ENCODE measurements at regions not wholly inside any gene's neighbourhood (a gene's known extent, or its start where the extent isn't known, plus 50 kb on each side); places are given as distances from the start of the nearest gene placed in this dataset.
"Not testable (repeated sequence)": the region's sequence is repeated elsewhere in the genome, so short reads cannot be mapped to it uniquely, and the experiment has no call there.

DNA sequence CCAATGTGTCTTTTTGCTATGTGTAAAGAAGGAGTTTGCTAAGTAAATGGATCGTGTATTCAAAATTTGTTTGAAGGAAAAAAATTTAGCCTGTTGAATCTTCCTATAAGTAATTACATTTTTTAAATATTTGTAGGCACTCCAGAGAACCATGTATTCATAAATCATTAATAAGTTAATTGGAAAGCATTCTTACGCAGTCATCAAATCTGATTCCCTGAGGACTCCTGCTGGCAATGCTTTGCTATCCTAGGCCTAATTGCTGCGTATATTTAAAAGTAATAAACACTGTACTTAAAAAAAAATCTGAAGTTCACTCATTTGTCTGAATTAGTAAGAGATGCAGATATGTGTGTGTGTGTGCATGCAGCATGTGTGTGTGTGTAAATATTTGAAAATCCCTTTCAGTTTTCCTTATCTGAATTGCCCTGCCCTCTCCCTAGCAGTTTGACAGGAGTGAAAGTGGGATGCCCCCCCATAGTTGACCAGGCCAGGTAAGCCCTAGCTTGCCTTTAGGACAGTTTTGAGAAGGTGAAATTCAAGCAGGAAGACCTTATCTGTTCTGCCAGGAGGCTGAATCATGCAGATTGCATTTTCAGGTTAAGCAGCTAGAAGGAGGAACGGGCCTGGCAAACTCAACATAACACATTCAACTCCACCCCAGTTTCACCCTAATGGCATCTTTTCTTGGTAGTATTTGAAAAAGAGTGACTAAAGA lies 81.2 kb upstream of the DNAH5 start:
- no peak overlapping the region for H3K27ac ChIP-seq (ENCODE audit: low read depth, low read length)
- no peak overlapping the region for H3K4me3 ChIP-seq (ENCODE audit: insufficient read depth, low read length)
- H3K27me3 ChIP-seq (ENCODE audit: insufficient read depth, low read length) = no peaks in the 10 kb centered on the region
- no peaks in the 10 kb centered on the region for H3K9me3 ChIP-seq (ENCODE audit: low read depth, low read length)
- H2AFZ ChIP-seq (ENCODE audit: low read length) = no peak overlapping the region
- H3K36me3 ChIP-seq (ENCODE audit: insufficient read depth, low read length) = no peaks in the 10 kb centered on the region
- H3K79me2 ChIP-seq (ENCODE audit: insufficient read depth, low read length) = no peaks in the 10 kb centered on the region
- no peaks in the 10 kb centered on the region for H3K4me1 ChIP-seq (ENCODE audit: insufficient read depth, low read length)
- H4K20me1 ChIP-seq (ENCODE audit: insufficient read depth, low read length) = no peaks in the 10 kb centered on the region
- TF ChIP-seq, protein P1, sequence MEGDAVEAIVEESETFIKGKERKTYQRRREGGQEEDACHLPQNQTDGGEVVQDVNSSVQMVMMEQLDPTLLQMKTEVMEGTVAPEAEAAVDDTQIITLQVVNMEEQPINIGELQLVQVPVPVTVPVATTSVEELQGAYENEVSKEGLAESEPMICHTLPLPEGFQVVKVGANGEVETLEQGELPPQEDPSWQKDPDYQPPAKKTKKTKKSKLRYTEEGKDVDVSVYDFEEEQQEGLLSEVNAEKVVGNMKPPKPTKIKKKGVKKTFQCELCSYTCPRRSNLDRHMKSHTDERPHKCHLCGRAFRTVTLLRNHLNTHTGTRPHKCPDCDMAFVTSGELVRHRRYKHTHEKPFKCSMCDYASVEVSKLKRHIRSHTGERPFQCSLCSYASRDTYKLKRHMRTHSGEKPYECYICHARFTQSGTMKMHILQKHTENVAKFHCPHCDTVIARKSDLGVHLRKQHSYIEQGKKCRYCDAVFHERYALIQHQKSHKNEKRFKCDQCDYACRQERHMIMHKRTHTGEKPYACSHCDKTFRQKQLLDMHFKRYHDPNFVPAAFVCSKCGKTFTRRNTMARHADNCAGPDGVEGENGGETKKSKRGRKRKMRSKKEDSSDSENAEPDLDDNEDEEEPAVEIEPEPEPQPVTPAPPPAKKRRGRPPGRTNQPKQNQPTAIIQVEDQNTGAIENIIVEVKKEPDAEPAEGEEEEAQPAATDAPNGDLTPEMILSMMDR (IDR thresholded peaks at IDR 0.05; ENCODE audit: extremely low read depth, low read depth, low read length) = no peak
- no peak overlapping the region for H3K4me2 ChIP-seq (ENCODE audit: insufficient read depth, low read length)
- DNase-seq (ENCODE audit: insufficient read length, low spot score, missing footprints) = no peak

DNA sequence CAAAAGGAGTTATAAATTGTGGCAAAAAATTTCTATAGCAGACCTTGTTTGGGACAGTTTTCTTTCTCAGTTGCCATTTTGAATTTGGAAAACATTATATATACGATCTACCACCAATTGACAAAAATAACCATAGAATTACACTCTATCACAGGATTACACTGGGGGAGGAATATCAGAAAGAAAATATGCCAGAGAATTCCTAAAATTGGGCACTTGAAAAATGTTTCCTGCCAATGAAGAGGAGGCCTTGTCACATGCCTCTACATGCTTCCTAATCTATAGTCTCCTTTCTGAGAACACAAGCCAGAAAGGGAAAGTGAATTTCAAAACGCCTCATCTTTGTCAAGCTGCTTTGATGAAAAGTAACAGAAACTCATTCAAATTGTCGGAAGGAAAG lies 78.5 kb upstream of the DNAH5 start:
- Histone ChIP-seq H3K4me3 (ENCODE audit: insufficient read depth, low read length) (no peak overlapping the region), H3K9me3 (ENCODE audit: low read depth, low read length) (peaks cover under 1% of the 10 kb centered on the region), H3K79me2 (ENCODE audit: insufficient read depth, low read length) (no peaks in the 10 kb centered on the region), H3K4me2 (ENCODE audit: insufficient read depth, low read length) (no peak overlapping the region), H3K4me1 (ENCODE audit: insufficient read depth, low read length) (no peaks in the 10 kb centered on the region), H3K36me3 (ENCODE audit: insufficient read depth, low read length) (no peaks in the 10 kb centered on the region), H2AFZ (ENCODE audit: low read length) (no peak overlapping the region), H3K27ac (ENCODE audit: low read depth, low read length) (no peak overlapping the region), H3K27me3 (ENCODE audit: insufficient read depth, low read length) (no peaks in the 10 kb centered on the region), H4K20me1 (ENCODE audit: insufficient read depth, low read length) (no peaks in the 10 kb centered on the region)
- TF ChIP-seq, protein P1 (IDR thresholded peaks at IDR 0.05; ENCODE audit: extremely low read depth, low read depth, low read length) = no peak
- no peak for DNase-seq (ENCODE audit: insufficient read length, low spot score, missing footprints)

GRCh38 chr5:14020944-14021343 lies 76.5 kb upstream of the DNAH5 start:
- H3K27ac ChIP-seq (ENCODE audit: low read depth, low read length); H4K20me1 ChIP-seq (ENCODE audit: insufficient read depth, low read length); H3K27me3 ChIP-seq (ENCODE audit: insufficient read depth, low read length); H3K4me2 ChIP-seq (ENCODE audit: insufficient read depth, low read length); DNase-seq (ENCODE audit: insufficient read length, low spot score, missing footprints); H3K36me3 ChIP-seq (ENCODE audit: insufficient read depth, low read length); H3K79me2 ChIP-seq (ENCODE audit: insufficient read depth, low read length); H3K4me1 ChIP-seq (ENCODE audit: insufficient read depth, low read length); H2AFZ ChIP-seq (ENCODE audit: low read length); H3K9me3 ChIP-seq (ENCODE audit: low read depth, low read length); H3K4me3 ChIP-seq (ENCODE audit: insufficient read depth, low read length): not testable (repeated sequence)

- no peak overlapping the region for H3K4me2 ChIP-seq (ENCODE audit: insufficient read depth, low read length)
- H4K20me1 ChIP-seq (ENCODE audit: insufficient read depth, low read length) = no peaks in the 10 kb centered on the region
- TF ChIP-seq, protein P1 (IDR thresholded peaks at IDR 0.05; ENCODE audit: extremely low read depth, low read depth, low read length) = no peak
- no peaks in the 10 kb centered on the region for H3K4me1 ChIP-seq (ENCODE audit: insufficient read depth, low read length)
- H3K4me3 ChIP-seq (ENCODE audit: insufficient read depth, low read length) = no peak overlapping the region
- no peaks in the 10 kb centered on the region for H3K27me3 ChIP-seq (ENCODE audit: insufficient read depth, low read length)
- no peak overlapping the region for H3K27ac ChIP-seq (ENCODE audit: low read depth, low read length)
- no peaks in the 10 kb centered on the region for H3K79me2 ChIP-seq (ENCODE audit: insufficient read depth, low read length)
- no peaks in the 10 kb centered on the region for H3K36me3 ChIP-seq (ENCODE audit: insufficient read depth, low read length)
- peaks cover 3% of the 10 kb centered on the region for H3K9me3 ChIP-seq (ENCODE audit: low read depth, low read length)
- H2AFZ ChIP-seq (ENCODE audit: low read length) = no peak overlapping the region
- DNase-seq (ENCODE audit: insufficient read length, low spot score, missing footprints) = no peak
Observed at GRCh38 chr5:14019768-14020290, 75.3 kb upstream of the DNAH5 start.
